PC-9 (cell line): ENCODE measurements at regions not wholly inside any gene's neighbourhood (a gene's known extent, or its start where the extent isn't known, plus 50 kb on each side); places are given as distances from the start of the nearest gene placed in this dataset.

Experiments used
- BruUV-seq: library from RNA; stranded (reverse); fragments of 400-500 nt; replicated peaks from 2 replicates; lab custom pipeline; 2021; lab: Mats Ljungman, UMichigan
- CTCF ChIA-PET: fragments of 300-600 bp; sonication (Branson Sonifier 250); formaldehyde crosslinking; loops from one replicate; lab custom pipeline; 2022; ENCODE audit warnings: antibody characterized with exemption; lab: Charles Lee
- POLR2A ChIA-PET: fragments of 300-600 bp; sonication (Branson Sonifier 250); formaldehyde crosslinking; loops from one replicate; lab custom pipeline; 2022; ENCODE audit warnings: antibody characterized with exemption; ENCODE audit not compliant: unreplicated experiment; lab: Charles Lee
- DNase-seq, 2 experiments: peaks; one replicate each; pipeline versions ENCODE4 v3.0.0 to v3.0.0-alpha.2; 2015 to 2022; ENCODE audit warnings: mixed read lengths in 1 of 2
- H2AFZ ChIP-seq: fragments of 200-600 bp; sonication (generic); 2 replicates; pipeline ENCODE4 v1.8.1; 2017; ENCODE audit warnings: antibody characterized with exemption
- H3F3A ChIP-seq: fragments of 200-600 bp; sonication (generic); 2 replicates; pipeline ENCODE4 v1.8.1; 2017; ENCODE audit warnings: antibody characterized with exemption, mild to moderate bottlenecking, low read depth; ENCODE audit not compliant: insufficient read depth
- H3K27ac ChIP-seq: fragments of 200-600 bp; sonication (generic); 2 replicates; pipeline ENCODE4 v1.6.1; 2016; ENCODE audit warnings: mixed run types
- H3K27me3 ChIP-seq: fragments of 200-600 bp; sonication (generic); 2 replicates; pipeline ENCODE4 v1.6.1; 2016; ENCODE audit warnings: low read depth, mixed run types; ENCODE audit not compliant: insufficient read depth
- H3K36me3 ChIP-seq: fragments of 200-600 bp; sonication (generic); 2 replicates; pipeline ENCODE4 v1.6.1; 2016; ENCODE audit warnings: low read depth, mixed run types
- H3K4me1 ChIP-seq: fragments of 200-600 bp; sonication (generic); replicated peaks from 2 replicates; pipeline ENCODE4 v1.6.1; 2016; ENCODE audit warnings: mixed run types; ENCODE audit not compliant: insufficient read depth
- H3K4me2 ChIP-seq: fragments of 200-600 bp; sonication (generic); 2 replicates; pipeline ENCODE4 v1.6.1; 2017; ENCODE audit warnings: mixed run types
- H3K4me3 ChIP-seq: fragments of 200-600 bp; sonication (generic); 2 replicates; pipeline ENCODE4 v1.6.1; 2016; ENCODE audit warnings: mixed run types
- H3K79me2 ChIP-seq: fragments of 200-600 bp; sonication (generic); 2 replicates; pipeline ENCODE4 v1.6.1; 2017; ENCODE audit warnings: low read depth, mixed run types
- H3K9me2 ChIP-seq: fragments of 200-600 bp; sonication (generic); 2 replicates; pipeline ENCODE4 v1.8.1; 2017; ENCODE audit warnings: mild to moderate bottlenecking; ENCODE audit not compliant: insufficient read depth
- H3K9me3 ChIP-seq: fragments of 200-600 bp; sonication (generic); 2 replicates; pipeline ENCODE4 v1.8.1; 2016; ENCODE audit warnings: low read depth; ENCODE audit not compliant: insufficient read depth
- H4K20me1 ChIP-seq: fragments of 200-600 bp; sonication (generic); 2 replicates; pipeline ENCODE4 v1.8.1; 2017; ENCODE audit not compliant: insufficient read depth
- CTCF ChIP-seq: fragments of 200-600 bp; sonication (generic); conservative IDR thresholded peaks from 2 replicates; pipeline ENCODE4 v1.6.1; 2017; ENCODE audit warnings: mixed run types, antibody characterized with exemption, mild to moderate bottlenecking, moderate library complexity
- EZH2 ChIP-seq: fragments of 200-600 bp; sonication (generic); IDR thresholded peaks from 2 replicates; pipeline ENCODE4 v1.8.0; 2017; ENCODE audit warnings: antibody characterized with exemption, low read depth
- intact Hi-C: fragments of 100-400 bp; cut with micrococcal nuclease; formaldehyde crosslinking; loops from one replicate; pipeline ENCODE4 v1.10.0; 2022; ENCODE audit not compliant: unreplicated experiment

DNA sequence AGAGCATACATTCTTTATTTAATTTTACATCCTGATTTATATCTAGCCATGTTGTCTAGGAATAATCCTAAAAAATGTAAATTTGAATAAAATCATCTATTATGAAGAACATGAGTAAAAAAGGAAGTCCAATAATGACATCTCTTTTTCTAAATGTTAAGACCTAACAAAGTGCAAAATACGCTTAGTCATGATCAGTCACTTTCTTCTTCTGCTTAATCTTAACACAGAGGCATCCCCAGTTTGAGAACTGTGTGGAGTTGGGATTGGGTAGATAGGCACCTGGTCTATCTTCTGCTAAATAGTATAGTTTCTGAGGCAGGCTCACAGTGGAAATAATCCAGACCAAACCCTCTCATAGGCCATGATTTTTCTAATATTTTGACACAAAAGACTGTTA, 311.7 kb upstream of the LRRC7 start:
- ChIA-PET POLR2A (no interaction called here), CTCF (no interaction called here)
- intact Hi-C loops = no loop called here
- no peaks in the 10 kb centered on the region for H3K36me3 ChIP-seq
- H4K20me1 ChIP-seq = no peaks in the 10 kb centered on the region
- no peak overlapping the region for H3K4me2 ChIP-seq
- H2AFZ ChIP-seq = no peak overlapping the region
- no peaks in the 10 kb centered on the region for H3K79me2 ChIP-seq
- no peak for DNase-seq
- H3F3A ChIP-seq = no peaks in the 10 kb centered on the region
- no peaks in the 10 kb centered on the region for H3K27me3 ChIP-seq
- H3K9me3 ChIP-seq = no peaks in the 10 kb centered on the region
- no peak overlapping the region for H3K27ac ChIP-seq
- TF ChIP-seq EZH2 (no peak), CTCF (no peak)
- no TSS peak for BruUV-seq
- H3K4me1 ChIP-seq = no peaks in the 10 kb centered on the region
- no peak overlapping the region for H3K4me3 ChIP-seq
- no peaks in the 10 kb centered on the region for H3K9me2 ChIP-seq

DNA sequence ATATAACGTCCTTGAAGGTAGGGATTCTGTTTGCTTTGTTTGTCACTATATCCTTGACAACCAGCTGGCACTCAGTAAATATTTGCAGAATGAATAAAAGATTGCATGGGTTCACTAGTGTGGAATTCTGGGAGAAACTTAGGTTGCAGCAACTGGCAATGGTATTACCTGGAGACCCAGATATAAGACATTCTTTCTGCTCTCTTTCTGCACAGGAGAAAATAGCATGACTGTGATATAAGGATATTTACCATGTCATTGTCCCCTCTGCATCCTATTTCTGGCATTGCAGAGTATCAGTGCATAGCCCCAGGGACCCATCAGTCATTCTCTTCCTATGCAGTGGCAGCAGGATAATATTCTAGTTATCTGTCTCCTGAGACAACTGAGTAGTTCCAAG, 308.9 kb upstream of the LRRC7 start:
- Histone ChIP-seq H4K20me1 (no peaks in the 10 kb centered on the region), H3K4me2 (no peak overlapping the region), H3K4me3 (no peak overlapping the region), H2AFZ (no peak overlapping the region), H3F3A (no peaks in the 10 kb centered on the region), H3K27me3 (no peaks in the 10 kb centered on the region), H3K36me3 (no peaks in the 10 kb centered on the region), H3K79me2 (no peaks in the 10 kb centered on the region), H3K9me2 (no peaks in the 10 kb centered on the region), H3K27ac (no peak overlapping the region), H3K4me1 (no peaks in the 10 kb centered on the region), H3K9me3 (no peaks in the 10 kb centered on the region)
- no peak for TF ChIP-seq CTCF
- no peak for TF ChIP-seq EZH2
- no peak for DNase-seq
- no TSS peak for BruUV-seq
- POLR2A ChIA-PET = no interaction called here
- intact Hi-C loops = no loop called here
- CTCF ChIA-PET = no interaction called here

GRCh38 chr1:69263921-69264391, 303.8 kb upstream of the LRRC7 start:
- POLR2A ChIA-PET = no interaction called here
- no peaks in the 10 kb centered on the region for H3K36me3 ChIP-seq
- no TSS peak for BruUV-seq
- no peak overlapping the region for H3K4me2 ChIP-seq
- DNase-seq = no peak
- intact Hi-C loops = no loop called here
- no peak overlapping the region for H2AFZ ChIP-seq
- TF ChIP-seq CTCF (no peak), EZH2 (no peak)
- H3F3A ChIP-seq = no peaks in the 10 kb centered on the region
- no peak overlapping the region for H3K27ac ChIP-seq
- H3K4me3 ChIP-seq = no peak overlapping the region
- no peaks in the 10 kb centered on the region for H3K4me1 ChIP-seq
- CTCF ChIA-PET = no interaction called here
- H3K79me2 ChIP-seq = no peaks in the 10 kb centered on the region
- H3K27me3 ChIP-seq = no peaks in the 10 kb centered on the region
- no peaks in the 10 kb centered on the region for H4K20me1 ChIP-seq
- H3K9me2 ChIP-seq = no peaks in the 10 kb centered on the region
- H3K9me3 ChIP-seq = no peaks in the 10 kb centered on the region
